IMR-90 (cell line): ENCODE measurements at regions not wholly inside any gene's neighbourhood (a gene's known extent, or its start where the extent isn't known, plus 50 kb on each side); places are given as distances from the start of the nearest gene placed in this dataset.

ENCODE experiments used
- ATAC-seq: fragments of 200-7000 bp; cut with Tn5 transposase; 2 replicates; pipeline ENCODE4 v1.9.1; 2020; ENCODE audit warnings: low read depth, mild to moderate bottlenecking, moderate library complexity
- BruUV-seq: library from RNA; stranded (reverse); fragments of 400-500 nt; replicated peaks from 2 replicates; lab custom pipeline; 2021; lab: Mats Ljungman, UMichigan
- CTCF ChIA-PET: fragments of 300-600 bp; formaldehyde crosslinking; extraction: SDS; loops from one replicate; lab custom pipeline; 2021; ENCODE audit warnings: antibody characterized with exemption; lab: Yijun Ruan, JAX
- POLR2A ChIA-PET: fragments of 300-600 bp; sonication (Branson Sonifier 250); formaldehyde crosslinking; loops from one replicate; lab custom pipeline; 2022; ENCODE audit warnings: antibody characterized with exemption; ENCODE audit not compliant: unreplicated experiment; lab: Charles Lee
- DNase-seq: peaks from one replicate; pipeline ENCODE4 v3.0.0; 2013
- H2AFZ ChIP-seq: replicated peaks from 2 replicates; pipeline ENCODE3; 2013; ENCODE audit warnings: low read length, mild to moderate bottlenecking; ENCODE audit not compliant: poor library complexity
- H2AK5ac ChIP-seq: 2 replicates; pipeline ENCODE4 v1.6.1; 2013; ENCODE audit warnings: low read depth, low read length, inconsistent platforms
- H2AK9ac ChIP-seq: replicated peaks from 2 replicates; pipeline ENCODE3; 2013; ENCODE audit warnings: mild to moderate bottlenecking, low read depth, low read length, moderate library complexity; ENCODE audit not compliant: poor library complexity
- H2BK120ac ChIP-seq: 2 replicates; pipeline ENCODE4 v1.6.1; 2013; ENCODE audit warnings: low read depth, low read length, inconsistent platforms
- H2BK15ac ChIP-seq: 3 replicates; pipeline ENCODE4 v1.6.1; 2013; ENCODE audit warnings: low read depth, low read length, inconsistent platforms
- H2BK20ac ChIP-seq: 2 replicates; pipeline ENCODE4 v1.6.1; 2013; ENCODE audit warnings: low read depth, mild to moderate bottlenecking, inconsistent platforms, low read length, moderate library complexity
- H2BK5ac ChIP-seq: 2 replicates; pipeline ENCODE4 v1.6.1; 2013; ENCODE audit warnings: mild to moderate bottlenecking, low read depth, low read length, inconsistent platforms; ENCODE audit not compliant: poor library complexity, severe bottlenecking
- H3K14ac ChIP-seq: replicated peaks from 2 replicates; pipeline ENCODE4 v1.6.1; 2013; ENCODE audit warnings: low read depth, low read length, inconsistent platforms
- H3K18ac ChIP-seq: 2 replicates; pipeline ENCODE4 v1.6.1; 2013; ENCODE audit warnings: low read depth, low read length, control low read depth
- H3K23ac ChIP-seq: 2 replicates; pipeline ENCODE4 v1.6.1; 2013; ENCODE audit warnings: low read depth, low read length, inconsistent platforms
- H3K27ac ChIP-seq: 2 replicates; pipeline ENCODE4 v1.5.1; 2013; ENCODE audit warnings: mild to moderate bottlenecking, control low read depth, low read length; ENCODE audit not compliant: insufficient read depth
- H3K27me3 ChIP-seq: 2 replicates; pipeline ENCODE4 v1.6.1; 2013; ENCODE audit warnings: low read length; ENCODE audit not compliant: control insufficient read depth, insufficient read depth
- H3K36me3 ChIP-seq: 2 replicates; pipeline ENCODE4 v1.6.1; 2013; ENCODE audit warnings: low read length, mixed read lengths; ENCODE audit not compliant: control insufficient read depth, insufficient read depth
- H3K4ac ChIP-seq: 2 replicates; pipeline ENCODE4 v1.6.1; 2013; ENCODE audit warnings: low read depth, low read length, inconsistent platforms
- H3K4me1 ChIP-seq: 2 replicates; pipeline ENCODE4 v1.6.1; 2013; ENCODE audit warnings: low read length, mixed read lengths; ENCODE audit not compliant: control insufficient read depth, insufficient read depth
- H3K4me2 ChIP-seq: 2 replicates; pipeline ENCODE4 v1.6.1; 2013; ENCODE audit warnings: low read depth, mild to moderate bottlenecking, control low read depth, low read length, moderate library complexity
- H3K4me3 ChIP-seq: 2 replicates; pipeline ENCODE4 v1.5.1; 2013; ENCODE audit warnings: low read depth, mild to moderate bottlenecking, control low read depth, low read length, moderate library complexity; ENCODE audit not compliant: insufficient read depth
- H3K56ac ChIP-seq: 2 replicates; pipeline ENCODE4 v1.6.1; 2013; ENCODE audit warnings: low read length, inconsistent platforms; ENCODE audit not compliant: insufficient read depth; ENCODE audit errors: extremely low read depth
- H3K79me1 ChIP-seq, 2 experiments: 2 replicates each; pipeline ENCODE4 v1.6.1; 2013; ENCODE audit warnings: low read length in 2 of 2, inconsistent platforms in 1 of 2, low read depth in 1 of 2
- H3K9ac ChIP-seq: 2 replicates; pipeline ENCODE4 v1.6.1; 2013; ENCODE audit warnings: low read depth, low read length, control low read depth
- H3K9me1 ChIP-seq: 2 replicates; pipeline ENCODE4 v1.6.1; 2013; ENCODE audit warnings: low read length, inconsistent platforms; ENCODE audit not compliant: insufficient read depth
- H3K9me3 ChIP-seq: 2 replicates; pipeline ENCODE4 v1.6.1; 2013; ENCODE audit warnings: low read length; ENCODE audit not compliant: control insufficient read depth, insufficient read depth
- H4K20me1 ChIP-seq: 2 replicates; pipeline ENCODE4 v1.6.1; 2013; ENCODE audit warnings: low read length, inconsistent platforms; ENCODE audit not compliant: insufficient read depth
- H4K5ac ChIP-seq: 2 replicates; pipeline ENCODE4 v1.6.1; 2013; ENCODE audit warnings: mild to moderate bottlenecking, low read depth, low read length, control low read depth
- H4K8ac ChIP-seq, 2 experiments: 2 replicates each; pipeline ENCODE4 v1.6.1; 2013; ENCODE audit warnings: low read depth in 2 of 2, low read length in 2 of 2, control low read depth in 1 of 2, inconsistent platforms in 1 of 2
- H4K91ac ChIP-seq: 2 replicates; pipeline ENCODE4 v1.6.1; 2013; ENCODE audit warnings: low read depth, low read length, inconsistent platforms; ENCODE audit not compliant: insufficient read depth
- BHLHE40 ChIP-seq: fragments of 150-350 bp; IDR thresholded peaks from 2 replicates; pipeline ENCODE4 v1.6.1; 2016; ENCODE audit warnings: mild to moderate bottlenecking, low read depth, low read length
- MAFK ChIP-seq: IDR thresholded peaks from 2 replicates; pipeline ENCODE4 v1.6.1; 2012; ENCODE audit warnings: low read depth, low read length, improper control_type of control experiment
- MXI1 ChIP-seq: IDR thresholded peaks from 2 replicates; pipeline ENCODE4 v1.6.1; 2012; ENCODE audit warnings: low read depth, mild to moderate bottlenecking, low read length, moderate library complexity, borderline replicate concordance
- NFE2L2 ChIP-seq: fragments of 150-350 bp; IDR thresholded peaks from 2 replicates; pipeline ENCODE4 v1.6.1; 2016; ENCODE audit warnings: low read depth, mild to moderate bottlenecking, low read length
- RFX5 ChIP-seq: IDR thresholded peaks from 2 replicates; pipeline ENCODE4 v1.8.0; 2012; ENCODE audit warnings: low read depth, mild to moderate bottlenecking, low read length, moderate library complexity
- WGBS, 2 experiments: methylation state at CpG; one replicate each; pipeline versions ENCODE4 v1.1.5 to v1.1.7; 2013; ENCODE audit warnings: missing lambda C conversion rate in 2 of 2; ENCODE audit not compliant: insufficient read length in 1 of 2; ENCODE audit errors: extremely low coverage in 2 of 2; 5-methylcytosine and 5-hydroxymethylcytosine counted together
- dilution Hi-C: fragments of 300-500 bp; cut with HindIII; formaldehyde crosslinking; loops from one replicate; pipeline ENCODE4 v1.14.3; 2018; ENCODE audit warnings: low sequenced_read_pairs; ENCODE audit not compliant: unreplicated experiment
- in situ Hi-C: fragments of 300-500 bp; cut with MboI; formaldehyde crosslinking; loops from 3 replicates; pipeline ENCODE4 v1.14.3; 2019; ENCODE audit warnings: low sequenced_read_pairs, inconsistent platforms, mixed read lengths
- intact Hi-C: fragments of 100-400 bp; cut with micrococcal nuclease; formaldehyde crosslinking; loops from 2 replicates; pipeline ENCODE4 v1.10.0; 2022

DNA sequence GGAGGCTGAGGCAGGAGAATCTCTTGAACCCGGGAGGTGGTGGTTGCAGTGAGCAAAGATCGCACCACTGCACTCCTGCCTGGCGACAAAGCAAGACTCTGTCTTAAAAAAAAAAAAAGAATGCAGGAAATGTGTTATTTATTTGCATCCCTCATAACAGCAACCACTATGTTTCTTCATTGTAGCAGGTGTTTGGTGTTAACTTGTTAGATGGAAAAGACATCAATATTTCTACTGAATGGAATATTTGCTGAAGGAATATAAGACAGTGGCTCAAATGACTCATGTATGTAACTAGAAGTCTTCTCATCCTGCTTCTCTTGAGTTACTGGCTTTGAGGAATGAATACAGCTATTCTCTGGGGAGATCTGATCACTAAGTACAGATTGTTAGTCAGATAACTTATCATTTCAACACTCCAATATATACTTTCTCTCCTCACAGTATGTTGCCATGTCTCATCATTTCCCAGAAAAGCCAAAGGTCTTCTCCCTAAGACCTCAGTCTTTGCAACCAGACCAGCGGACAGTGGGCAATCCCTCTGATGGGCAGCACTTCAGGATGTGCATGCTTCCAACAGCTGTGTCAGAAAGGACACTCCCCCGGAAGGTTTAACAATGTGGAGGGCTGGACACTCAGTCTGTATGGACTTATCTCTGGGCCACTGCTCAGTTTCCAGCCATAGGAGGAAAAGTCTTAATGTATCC, 104.4 kb upstream of the STK17B start (continued):
- TF ChIP-seq NFE2L2 (no peak), MAFK (no peak)

GRCh38 chr2:196276421-196276820, 105.0 kb upstream of the STK17B start:
- Histone ChIP-seq H2AFZ (no peak overlapping the region), H2BK15ac (0 out of 3 replicates have a peak overlapping the region, but pooled peaks have one; percentile 36), H3K4me1 (peaks cover 21% of the 10 kb centered on the region), H3K18ac (peak overlapping the region; percentile 85; the same call in 1 of the 2 replicates), H4K91ac (no peak overlapping the region), H3K9me3 (no peaks in the 10 kb centered on the region), H4K20me1 (no peaks in the 10 kb centered on the region), H3K9me1 (peaks cover 13% of the 10 kb centered on the region), H2AK9ac (no peak overlapping the region), H3K4me3 (no peak overlapping the region), H3K27me3 (no peaks in the 10 kb centered on the region), H3K23ac (no peak overlapping the region), H3K14ac (no peak overlapping the region; the same call in 1 of the 2 replicates), H3K4me2 (no peak overlapping the region), H3K27ac (no peak overlapping the region), H3K9ac (no peak overlapping the region), H3K79me1 (peaks cover 2 to 6% of the 10 kb centered on the region in 2 experiments; a peak in 2 of 4 replicates), H2BK20ac (peak overlapping the region; percentile 65), H4K8ac (no peak overlapping the region), H2BK5ac (no peak overlapping the region), H3K56ac (no peak overlapping the region; the same call in 1 of the 2 replicates), H2AK5ac (peak overlapping the region; percentile 58; the same call in 1 of the 2 replicates), H2BK120ac (peak overlapping the region; percentile 55; the same call in 1 of the 2 replicates), H4K5ac (no peak overlapping the region), H3K4ac (peak overlapping the region; percentile 66; the same call in 1 of the 2 replicates), H3K36me3 (no peaks in the 10 kb centered on the region)
- intact Hi-C loops (loop anchor here (10.0 kb wide), 1 partner anchor 58 kb away; no protein-coding TSS in a partner anchor), dilution Hi-C loops (no loop called here), in situ Hi-C loops (no loop called here)
- no peak for TF ChIP-seq BHLHE40
- no peak for TF ChIP-seq MXI1
- TF ChIP-seq MAFK = no peak
- TF ChIP-seq RFX5 = no peak
- ChIA-PET POLR2A (no interaction called here), CTCF (interaction anchor here (0.9 to 1.5 kb wide), 6 partner anchors 20 to 198 kb away, joined by 3 to 5 read pairs (median 4); no protein-coding TSS in a partner anchor)
- WGBS, 2 experiments = 42% methylated on average over 2 of the region's 2 CpGs; no CpG with 5 or more reads in 1 of the 2 experiments
- DNase-seq (no peak), ATAC-seq (no peak)
- no TSS peak for BruUV-seq
